ENCODE measurements at regions not wholly inside any gene's neighbourhood (a gene's known extent, or its start where the extent isn't known, plus 50 kb on each side); places are given as distances from the start of the nearest gene placed in this dataset.

DNA sequence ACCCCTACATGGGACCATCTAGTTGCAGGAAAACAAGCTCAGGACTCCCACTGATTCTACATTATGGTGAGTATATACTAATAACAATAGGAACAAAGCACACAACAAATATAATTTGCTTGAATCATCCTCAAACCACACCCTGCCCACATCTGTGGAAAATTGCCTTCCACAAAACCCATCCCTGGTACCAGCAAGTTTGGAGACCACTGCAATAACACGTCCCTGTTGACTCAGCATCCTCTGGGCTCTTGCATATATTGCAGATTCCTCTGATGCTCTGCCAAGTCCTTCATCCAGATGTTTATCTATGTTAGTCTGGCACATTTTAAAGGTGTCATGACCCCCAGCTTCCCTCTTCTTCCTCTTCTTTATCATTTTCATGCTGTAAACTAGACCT lies 138.4 kb downstream of the PCTP start:
- TF ChIP-seq, protein P1, sequence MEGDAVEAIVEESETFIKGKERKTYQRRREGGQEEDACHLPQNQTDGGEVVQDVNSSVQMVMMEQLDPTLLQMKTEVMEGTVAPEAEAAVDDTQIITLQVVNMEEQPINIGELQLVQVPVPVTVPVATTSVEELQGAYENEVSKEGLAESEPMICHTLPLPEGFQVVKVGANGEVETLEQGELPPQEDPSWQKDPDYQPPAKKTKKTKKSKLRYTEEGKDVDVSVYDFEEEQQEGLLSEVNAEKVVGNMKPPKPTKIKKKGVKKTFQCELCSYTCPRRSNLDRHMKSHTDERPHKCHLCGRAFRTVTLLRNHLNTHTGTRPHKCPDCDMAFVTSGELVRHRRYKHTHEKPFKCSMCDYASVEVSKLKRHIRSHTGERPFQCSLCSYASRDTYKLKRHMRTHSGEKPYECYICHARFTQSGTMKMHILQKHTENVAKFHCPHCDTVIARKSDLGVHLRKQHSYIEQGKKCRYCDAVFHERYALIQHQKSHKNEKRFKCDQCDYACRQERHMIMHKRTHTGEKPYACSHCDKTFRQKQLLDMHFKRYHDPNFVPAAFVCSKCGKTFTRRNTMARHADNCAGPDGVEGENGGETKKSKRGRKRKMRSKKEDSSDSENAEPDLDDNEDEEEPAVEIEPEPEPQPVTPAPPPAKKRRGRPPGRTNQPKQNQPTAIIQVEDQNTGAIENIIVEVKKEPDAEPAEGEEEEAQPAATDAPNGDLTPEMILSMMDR (IDR thresholded peaks at IDR 0.05) = no peak
- TF ChIP-seq POLR2A (IDR thresholded peaks at IDR 0.05) (no peak), POLR2AphosphoS5 (IDR thresholded peaks at IDR 0.05) (no peak)
- Histone ChIP-seq H3K4me3 (no peak overlapping the region), H3K27me3 (replicated peaks; ENCODE audit: insufficient read depth) (no peaks in the 10 kb centered on the region), H3K36me3 (no peaks in the 10 kb centered on the region), H3K27ac (no peak overlapping the region), H3K9me3 (no peaks in the 10 kb centered on the region), H3K4me1 (replicated peaks) (no peaks in the 10 kb centered on the region)
- 25% methylated on average over 1 of the region's 1 CpG for WGBS
- intact Hi-C loops (cut with DNase I) = no loop called here
- no peak for DNase-seq (ENCODE audit: low spot score)

DNA sequence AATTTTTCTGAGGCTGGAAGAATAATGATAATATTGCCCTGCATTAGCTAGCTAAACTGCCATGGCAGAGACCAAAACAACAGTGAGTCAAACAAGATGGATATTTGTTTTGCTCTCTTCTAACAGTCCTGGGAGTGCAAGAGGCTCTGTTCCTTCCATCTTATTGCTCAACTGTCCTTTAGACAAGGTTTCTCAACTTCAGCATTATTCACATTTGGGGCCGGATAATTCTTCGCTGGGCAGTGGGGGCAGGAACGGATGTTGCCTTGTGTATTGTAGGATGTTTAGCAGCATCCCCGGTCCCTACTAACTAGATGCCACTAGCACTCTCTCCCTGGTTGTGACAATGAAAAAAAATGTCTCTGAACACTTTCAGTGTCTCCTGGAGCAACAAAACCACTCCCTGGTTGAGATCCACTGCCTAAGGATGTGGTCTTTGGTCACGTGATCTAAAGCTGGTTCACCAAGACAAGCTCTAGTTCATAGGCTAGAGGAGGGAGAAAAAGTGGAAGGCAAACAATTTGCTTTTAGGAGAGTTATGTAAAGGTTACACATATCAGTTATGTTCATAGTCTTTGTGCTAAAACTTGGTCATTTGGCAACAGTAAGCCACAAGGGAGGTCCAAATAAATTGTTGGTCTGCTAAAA lies 144.4 kb downstream of the PCTP start:
- TF ChIP-seq POLR2A (IDR thresholded peaks at IDR 0.05) (no peak), POLR2AphosphoS5 (IDR thresholded peaks at IDR 0.05) (no peak)
- TF ChIP-seq, protein P1 (IDR thresholded peaks at IDR 0.05) = no peak
- intact Hi-C loops (cut with DNase I) = no loop called here

DNA sequence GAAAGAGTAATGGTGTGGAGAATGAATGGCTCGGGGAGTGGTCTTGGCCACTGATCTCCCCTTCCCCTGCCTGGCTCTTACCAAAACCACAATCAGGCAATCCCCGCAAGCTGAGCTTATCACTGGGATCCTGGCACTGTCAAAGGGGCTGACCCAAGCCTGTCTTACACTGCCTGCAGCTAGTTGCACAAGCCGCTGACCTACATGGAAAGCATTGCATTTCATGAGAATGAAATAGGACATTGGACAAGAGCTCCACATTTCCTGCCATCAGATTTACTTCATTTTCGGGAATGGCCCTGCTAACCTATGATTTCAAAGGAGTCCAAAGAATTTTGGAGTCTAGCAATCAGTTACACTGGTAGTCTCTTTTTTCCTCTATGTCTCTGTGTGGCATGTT lies 146.4 kb downstream of the PCTP start:
- intact Hi-C loops (cut with DNase I) = no loop called here
- H3K27ac ChIP-seq = no peak overlapping the region
- no peak for DNase-seq (ENCODE audit: low spot score)
- no peaks in the 10 kb centered on the region for H3K36me3 ChIP-seq
- WGBS = 58% methylated on average over 4 of the region's 4 CpGs
- no peaks in the 10 kb centered on the region for H3K9me3 ChIP-seq
- no peak overlapping the region for H3K4me3 ChIP-seq
- TF ChIP-seq POLR2A (IDR thresholded peaks at IDR 0.05) = no peak
- TF ChIP-seq, protein P1 (IDR thresholded peaks at IDR 0.05) = no peak
- no peak for TF ChIP-seq POLR2AphosphoS5 (IDR thresholded peaks at IDR 0.05)
- H3K27me3 ChIP-seq (replicated peaks; ENCODE audit: insufficient read depth) = no peaks in the 10 kb centered on the region
- H3K4me1 ChIP-seq (replicated peaks) = no peaks in the 10 kb centered on the region

More for the DNA sequence above, 144.4 kb downstream of the PCTP start:
- Histone ChIP-seq H3K9me3 (no peaks in the 10 kb centered on the region), H3K36me3 (no peaks in the 10 kb centered on the region), H3K4me3 (no peak overlapping the region), H3K27ac (no peak overlapping the region), H3K27me3 (replicated peaks; ENCODE audit: insufficient read depth) (no peaks in the 10 kb centered on the region), H3K4me1 (replicated peaks) (no peaks in the 10 kb centered on the region)
- DNase-seq (ENCODE audit: low spot score) = no peak
- 81% methylated on average over 5 of the region's 5 CpGs for WGBS

DNA sequence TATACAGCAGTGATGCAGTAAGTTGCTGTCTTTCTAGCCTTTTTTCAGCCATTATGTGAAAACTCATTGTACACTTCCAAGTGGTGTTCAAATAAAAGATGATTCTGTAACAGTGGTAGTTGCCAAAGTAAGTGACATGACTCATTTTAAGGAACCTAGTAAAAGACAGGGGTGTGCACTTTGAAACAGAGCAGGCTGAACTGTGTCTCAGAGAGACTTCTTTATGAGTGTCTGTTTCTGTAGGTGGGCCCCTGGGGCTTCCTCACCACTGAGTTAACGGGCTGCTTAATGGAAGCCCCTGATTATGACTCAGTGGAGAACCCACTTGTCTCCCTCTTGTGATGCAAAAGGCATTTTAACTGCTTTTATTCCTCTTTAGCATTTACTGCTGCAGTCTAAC lies 147.3 kb downstream of the PCTP start:
- no peaks in the 10 kb centered on the region for H3K27me3 ChIP-seq (replicated peaks; ENCODE audit: insufficient read depth)
- WGBS = 20% methylated on average over 1 of the region's 1 CpG
- no peaks in the 10 kb centered on the region for H3K36me3 ChIP-seq
- no peak overlapping the region for H3K4me3 ChIP-seq
- H3K4me1 ChIP-seq (replicated peaks) = no peaks in the 10 kb centered on the region
- intact Hi-C loops (cut with DNase I) = no loop called here
- H3K9me3 ChIP-seq = no peaks in the 10 kb centered on the region
- DNase-seq (ENCODE audit: low spot score) = no peak
- no peak for TF ChIP-seq POLR2A (IDR thresholded peaks at IDR 0.05)
- TF ChIP-seq, protein P1 (IDR thresholded peaks at IDR 0.05) = no peak
- no peak for TF ChIP-seq POLR2AphosphoS5 (IDR thresholded peaks at IDR 0.05)
- H3K27ac ChIP-seq = no peak overlapping the region

DNA sequence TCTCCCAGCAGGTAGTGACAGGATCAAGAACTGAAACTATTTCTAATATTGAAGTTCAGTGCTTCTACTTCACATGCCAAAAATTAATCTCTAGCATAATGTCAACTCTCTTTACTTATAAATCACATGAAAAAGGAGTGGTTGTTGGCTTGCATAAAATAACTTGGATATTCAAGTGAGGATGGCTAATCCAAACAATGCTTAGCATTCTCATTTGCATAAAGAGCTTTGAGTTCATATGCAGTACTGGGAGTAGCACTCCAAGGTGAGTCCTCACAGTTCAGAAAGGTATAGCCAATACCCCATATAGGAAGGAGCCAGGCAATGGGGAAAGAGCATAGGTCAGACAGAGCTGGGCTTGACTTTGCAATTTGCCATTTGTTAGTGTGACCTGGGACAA lies 149.3 kb downstream of the PCTP start:
- no peaks in the 10 kb centered on the region for H3K27me3 ChIP-seq (replicated peaks; ENCODE audit: insufficient read depth)
- H3K36me3 ChIP-seq = no peaks in the 10 kb centered on the region
- no peak overlapping the region for H3K27ac ChIP-seq
- H3K9me3 ChIP-seq = no peaks in the 10 kb centered on the region
- H3K4me1 ChIP-seq (replicated peaks) = no peaks in the 10 kb centered on the region
- DNase-seq (ENCODE audit: low spot score) = no peak
- no peak overlapping the region for H3K4me3 ChIP-seq
- intact Hi-C loops (cut with DNase I) = no loop called here
- TF ChIP-seq POLR2A (IDR thresholded peaks at IDR 0.05) = no peak
- no peak for TF ChIP-seq POLR2AphosphoS5 (IDR thresholded peaks at IDR 0.05)
- TF ChIP-seq, protein P1 (IDR thresholded peaks at IDR 0.05) = no peak
